ENCODE measurements at regions not wholly inside any gene's neighbourhood (a gene's known extent, or its start where the extent isn't known, plus 50 kb on each side); places are given as distances from the start of the nearest gene placed in this dataset.
A peak's percentile ranks its signal among the peaks of the same experiment; 100 is the strongest.
"Not testable (repeated sequence)": the region's sequence is repeated elsewhere in the genome, so short reads cannot be mapped to it uniquely, and the experiment has no call there.

DNA sequence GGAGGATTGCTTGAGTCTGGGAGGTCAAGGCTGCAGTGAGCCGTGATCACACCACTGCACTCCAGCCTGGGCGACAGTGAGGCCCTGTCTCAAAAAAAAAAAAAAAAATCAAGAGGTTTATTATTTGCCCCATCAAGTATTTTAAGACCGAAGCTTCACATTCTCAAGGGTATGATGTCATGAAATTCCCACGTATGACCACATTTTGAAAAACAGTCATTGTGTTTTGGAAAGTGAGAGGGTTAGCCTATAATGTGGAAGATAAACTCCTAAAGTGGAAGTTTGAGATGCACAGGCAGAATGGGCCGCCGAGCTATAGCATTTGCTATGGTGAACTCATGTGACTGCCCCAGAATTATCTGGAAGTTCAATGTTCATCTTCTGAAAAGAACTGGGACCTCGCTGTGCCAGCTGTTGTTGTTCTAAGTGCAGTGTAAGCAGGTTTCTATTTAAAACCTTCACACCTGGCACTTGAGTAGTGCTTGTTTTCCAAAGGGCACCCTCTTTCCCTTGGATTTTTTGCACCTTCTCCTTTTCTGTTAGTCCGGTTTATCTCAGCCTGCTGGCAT, 96.9 kb upstream of the SLC25A33 start:
- Histone ChIP-seq H3K4me3 (ENCODE audit: low read depth, low read length) (no peak overlapping the region), H3K9me3 (ENCODE audit: control insufficient read depth, insufficient read depth, low read depth, low read length) (no peaks in the 10 kb centered on the region), H3K4me1 (ENCODE audit: control insufficient read depth, insufficient read depth, low read length) (peaks cover 26% of the 10 kb centered on the region; the same call in 1 of the 2 replicates), H3K27ac (ENCODE audit: low read depth, low read length) (no peak overlapping the region), H3K27me3 (ENCODE audit: control insufficient read depth, insufficient read depth, low read length) (no peaks in the 10 kb centered on the region), H3K36me3 (ENCODE audit: control insufficient read depth, insufficient read depth, low read length) (no peaks in the 10 kb centered on the region), H3K9ac (ENCODE audit: low read length) (no peak overlapping the region)

GRCh38 chr1:9442986-9443385, 96.3 kb upstream of the SLC25A33 start:
- Histone ChIP-seq H3K36me3 (ENCODE audit: control insufficient read depth, insufficient read depth, low read length) (no peaks in the 10 kb centered on the region), H3K4me1 (ENCODE audit: control insufficient read depth, insufficient read depth, low read length) (peaks cover 22% of the 10 kb centered on the region; the same call in 1 of the 2 replicates), H3K9me3 (ENCODE audit: control insufficient read depth, insufficient read depth, low read depth, low read length) (no peaks in the 10 kb centered on the region), H3K27ac (ENCODE audit: low read depth, low read length) (no peak overlapping the region), H3K27me3 (ENCODE audit: control insufficient read depth, insufficient read depth, low read length) (no peaks in the 10 kb centered on the region), H3K9ac (ENCODE audit: low read length) (no peak overlapping the region), H3K4me3 (ENCODE audit: low read depth, low read length) (no peak overlapping the region)

- Histone ChIP-seq H3K4me3 (ENCODE audit: low read depth, low read length) (no peak overlapping the region), H3K27ac (ENCODE audit: low read depth, low read length) (no peak overlapping the region), H3K36me3 (ENCODE audit: control insufficient read depth, insufficient read depth, low read length) (no peaks in the 10 kb centered on the region), H3K27me3 (ENCODE audit: control insufficient read depth, insufficient read depth, low read length) (no peaks in the 10 kb centered on the region), H3K9me3 (ENCODE audit: control insufficient read depth, insufficient read depth, low read depth, low read length) (no peaks in the 10 kb centered on the region), H3K9ac (ENCODE audit: low read length) (no peak overlapping the region), H3K4me1 (ENCODE audit: control insufficient read depth, insufficient read depth, low read length) (peaks cover 24% of the 10 kb centered on the region; the same call in 1 of the 2 replicates)
These were observed 95.3 kb upstream of the SLC25A33 start for GRCh38 chr1:9443913-9444445.

DNA sequence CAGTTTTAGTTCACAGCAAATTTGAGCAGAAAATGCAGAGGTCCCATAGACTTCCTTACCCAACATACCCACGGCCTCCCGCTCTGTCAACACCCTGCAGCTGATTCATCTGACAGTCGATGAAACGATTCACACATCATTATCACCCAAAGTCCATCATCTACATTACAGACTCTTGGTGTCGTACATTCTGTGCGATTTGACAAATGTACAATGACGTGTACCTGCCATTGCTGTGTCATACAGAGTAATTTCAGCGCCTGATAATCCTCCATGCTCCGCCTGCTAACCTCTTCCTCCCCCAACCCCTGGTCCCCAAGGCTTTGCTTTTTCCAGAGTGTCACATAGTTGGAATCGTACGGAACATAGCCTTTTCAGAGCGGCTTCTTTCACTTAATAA, 94.7 kb upstream of the SLC25A33 start:
- Histone ChIP-seq H3K4me1 (ENCODE audit: control insufficient read depth, insufficient read depth, low read length) (peaks cover 28% of the 10 kb centered on the region; the same call in 1 of the 2 replicates), H3K9me3 (ENCODE audit: control insufficient read depth, insufficient read depth, low read depth, low read length) (no peaks in the 10 kb centered on the region), H3K27ac (ENCODE audit: low read depth, low read length) (no peak overlapping the region), H3K27me3 (ENCODE audit: control insufficient read depth, insufficient read depth, low read length) (no peaks in the 10 kb centered on the region), H3K9ac (ENCODE audit: low read length) (no peak overlapping the region), H3K36me3 (ENCODE audit: control insufficient read depth, insufficient read depth, low read length) (no peaks in the 10 kb centered on the region), H3K4me3 (ENCODE audit: low read depth, low read length) (no peak overlapping the region)

GRCh38 chr1:9445081-9445480, 94.2 kb upstream of the SLC25A33 start:
- H3K4me3 ChIP-seq (ENCODE audit: low read depth, low read length); H3K27me3 ChIP-seq (ENCODE audit: control insufficient read depth, insufficient read depth, low read length); H3K27ac ChIP-seq (ENCODE audit: low read depth, low read length); H3K9me3 ChIP-seq (ENCODE audit: control insufficient read depth, insufficient read depth, low read depth, low read length); H3K9ac ChIP-seq (ENCODE audit: low read length); H3K36me3 ChIP-seq (ENCODE audit: control insufficient read depth, insufficient read depth, low read length): not testable (repeated sequence)
- H3K4me1 ChIP-seq (ENCODE audit: control insufficient read depth, insufficient read depth, low read length), result peaks cover 31% of the 10 kb centered on the region; the same call in 1 of the 2 replicates

- H3K9ac ChIP-seq (ENCODE audit: low read length), result no peak overlapping the region
- no peak overlapping the region for H3K27ac ChIP-seq (ENCODE audit: low read depth, low read length)
- peaks cover 25% of the 10 kb centered on the region; the same call in 1 of the 2 replicates for H3K4me1 ChIP-seq (ENCODE audit: control insufficient read depth, insufficient read depth, low read length)
- no peaks in the 10 kb centered on the region for H3K9me3 ChIP-seq (ENCODE audit: control insufficient read depth, insufficient read depth, low read depth, low read length)
- no peak overlapping the region for H3K4me3 ChIP-seq (ENCODE audit: low read depth, low read length)
- no peaks in the 10 kb centered on the region for H3K36me3 ChIP-seq (ENCODE audit: control insufficient read depth, insufficient read depth, low read length)
- no peaks in the 10 kb centered on the region for H3K27me3 ChIP-seq (ENCODE audit: control insufficient read depth, insufficient read depth, low read length)
These were observed 91.9 kb upstream of the SLC25A33 start for GRCh38 chr1:9447215-9447960.

DNA sequence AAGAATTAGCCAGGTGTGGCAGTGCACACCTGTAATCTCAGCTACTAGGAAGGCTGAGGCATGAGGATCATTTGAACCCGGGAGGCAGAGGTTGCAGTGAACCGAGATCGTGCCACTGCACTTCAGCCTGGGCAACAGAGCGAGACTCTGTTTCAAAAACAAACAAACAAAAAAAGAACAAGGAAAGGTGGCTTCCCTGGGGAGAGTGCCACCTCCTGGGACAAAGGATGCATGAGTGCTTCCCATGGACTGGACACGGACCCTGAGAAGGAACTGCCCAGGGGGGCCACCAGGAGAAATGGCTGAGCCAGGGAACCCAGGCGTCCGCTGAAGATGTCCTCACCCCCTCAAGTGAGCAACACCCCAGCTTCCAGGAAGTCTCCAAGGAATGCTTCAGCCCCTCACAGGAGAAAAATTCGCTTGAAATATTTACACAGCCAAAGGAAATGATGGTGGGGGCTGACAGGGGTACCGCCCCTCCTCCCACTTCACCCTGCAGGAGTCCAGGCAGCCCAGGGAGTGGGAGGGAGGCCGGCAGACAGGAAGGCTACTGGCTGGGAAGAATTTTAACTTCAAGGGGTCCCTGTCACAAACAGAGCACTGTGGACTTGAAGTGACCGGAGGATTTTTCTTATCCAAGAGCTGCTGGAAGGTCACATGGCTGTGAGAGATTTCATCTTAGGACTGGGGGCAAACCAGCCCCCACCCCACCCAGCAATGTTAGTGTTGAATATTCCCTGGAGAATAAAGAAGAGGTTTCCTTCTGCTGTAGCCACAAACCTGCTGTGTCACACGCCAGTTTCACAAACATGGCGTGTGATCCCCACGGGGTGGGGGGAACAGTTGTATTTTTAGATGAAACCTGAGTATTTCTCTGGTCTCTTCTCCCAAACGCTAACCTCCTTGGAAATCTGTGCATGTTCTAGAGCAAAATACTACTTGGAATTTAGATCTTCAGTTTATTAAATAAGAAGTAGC, 90.8 kb upstream of the SLC25A33 start:
- peak overlapping the region; percentile 75 for H3K9ac ChIP-seq (ENCODE audit: low read length)
- peaks cover 25% of the 10 kb centered on the region; the same call in 1 of the 2 replicates for H3K4me1 ChIP-seq (ENCODE audit: control insufficient read depth, insufficient read depth, low read length)
- H3K27ac ChIP-seq (ENCODE audit: low read depth, low read length), result peak overlapping the region; percentile 63; the same call in 1 of the 2 replicates
- no peaks in the 10 kb centered on the region for H3K9me3 ChIP-seq (ENCODE audit: control insufficient read depth, insufficient read depth, low read depth, low read length)
- no peaks in the 10 kb centered on the region for H3K36me3 ChIP-seq (ENCODE audit: control insufficient read depth, insufficient read depth, low read length)
- no peaks in the 10 kb centered on the region for H3K27me3 ChIP-seq (ENCODE audit: control insufficient read depth, insufficient read depth, low read length)
- no peak overlapping the region for H3K4me3 ChIP-seq (ENCODE audit: low read depth, low read length)

DNA sequence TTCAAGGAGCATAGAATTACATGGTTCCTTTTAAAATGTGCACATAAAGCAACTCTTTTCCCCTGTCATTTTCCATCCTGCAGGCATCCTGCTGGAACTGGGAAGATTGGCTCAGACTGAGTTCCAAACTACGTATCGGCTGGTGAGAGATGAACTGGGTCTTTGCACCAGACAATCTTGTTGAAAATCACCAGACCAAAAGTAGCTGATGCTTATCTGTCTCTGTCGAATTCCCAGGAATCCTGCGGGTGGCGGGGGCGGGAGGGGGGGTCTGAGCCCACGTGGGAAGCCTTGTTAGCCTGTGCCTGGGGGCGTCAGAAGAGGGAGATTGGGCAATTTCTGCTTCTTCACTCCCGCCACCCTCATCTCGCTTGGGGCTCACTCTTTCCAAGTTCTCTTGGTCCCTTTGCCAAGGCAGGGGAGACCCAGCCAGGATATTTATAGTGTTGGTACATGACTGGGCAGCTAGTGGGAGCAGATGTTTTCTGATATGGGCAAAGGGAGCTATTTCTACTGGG, 90.1 kb upstream of the SLC25A33 start:
- peak overlapping the region; percentile 75 for H3K9ac ChIP-seq (ENCODE audit: low read length)
- peak overlapping the region; percentile 63; the same call in 1 of the 2 replicates for H3K27ac ChIP-seq (ENCODE audit: low read depth, low read length)
- H3K36me3 ChIP-seq (ENCODE audit: control insufficient read depth, insufficient read depth, low read length), result no peaks in the 10 kb centered on the region
- H3K27me3 ChIP-seq (ENCODE audit: control insufficient read depth, insufficient read depth, low read length), result no peaks in the 10 kb centered on the region
- peaks cover 20% of the 10 kb centered on the region; the same call in 1 of the 2 replicates for H3K4me1 ChIP-seq (ENCODE audit: control insufficient read depth, insufficient read depth, low read length)
- H3K4me3 ChIP-seq (ENCODE audit: low read depth, low read length), result no peak overlapping the region
- H3K9me3 ChIP-seq (ENCODE audit: control insufficient read depth, insufficient read depth, low read depth, low read length), result no peaks in the 10 kb centered on the region

- H3K4me3 ChIP-seq (ENCODE audit: low read depth, low read length), result no peak overlapping the region
- H3K4me1 ChIP-seq (ENCODE audit: control insufficient read depth, insufficient read depth, low read length), result peaks cover 19% of the 10 kb centered on the region; the same call in 1 of the 2 replicates
- no peaks in the 10 kb centered on the region for H3K36me3 ChIP-seq (ENCODE audit: control insufficient read depth, insufficient read depth, low read length)
- H3K27ac ChIP-seq (ENCODE audit: low read depth, low read length), result no peak overlapping the region
- no peak overlapping the region for H3K9ac ChIP-seq (ENCODE audit: low read length)
- no peaks in the 10 kb centered on the region for H3K9me3 ChIP-seq (ENCODE audit: control insufficient read depth, insufficient read depth, low read depth, low read length)
- H3K27me3 ChIP-seq (ENCODE audit: control insufficient read depth, insufficient read depth, low read length), result no peaks in the 10 kb centered on the region
These were observed 89.1 kb upstream of the SLC25A33 start for GRCh38 chr1:9449976-9450696.

DNA sequence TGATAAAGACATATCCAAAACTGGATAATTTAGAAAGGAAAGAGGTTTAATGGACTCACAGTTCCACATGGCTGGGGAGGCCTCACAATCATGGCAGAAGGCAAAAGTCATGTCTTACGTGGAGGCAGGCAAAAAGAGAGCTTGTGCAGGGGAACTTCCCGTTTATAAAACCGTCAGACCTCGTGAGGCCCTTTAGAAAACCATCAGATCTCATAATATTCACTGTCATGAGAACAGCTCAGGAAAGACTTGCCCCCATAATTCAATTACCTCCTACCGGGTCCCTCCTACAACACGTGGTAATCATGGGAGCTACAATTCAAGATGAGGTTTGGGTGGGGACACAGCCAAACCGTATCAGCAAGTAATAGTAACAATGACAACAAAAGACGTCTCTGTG, 88.2 kb upstream of the SLC25A33 start:
- Histone ChIP-seq H3K4me1 (ENCODE audit: control insufficient read depth, insufficient read depth, low read length) (peaks cover 19% of the 10 kb centered on the region; the same call in 1 of the 2 replicates), H3K27ac (ENCODE audit: low read depth, low read length) (no peak overlapping the region), H3K27me3 (ENCODE audit: control insufficient read depth, insufficient read depth, low read length) (no peaks in the 10 kb centered on the region), H3K9me3 (ENCODE audit: control insufficient read depth, insufficient read depth, low read depth, low read length) (no peaks in the 10 kb centered on the region), H3K4me3 (ENCODE audit: low read depth, low read length) (no peak overlapping the region), H3K36me3 (ENCODE audit: control insufficient read depth, insufficient read depth, low read length) (no peaks in the 10 kb centered on the region), H3K9ac (ENCODE audit: low read length) (no peak overlapping the region)

Measured in HUES6 (cell line).